GM10248 (cell line): ENCODE measurements at regions not wholly inside any gene's neighbourhood (a gene's known extent, or its start where the extent isn't known, plus 50 kb on each side); places are given as distances from the start of the nearest gene placed in this dataset.

Experiments used
- CTCF ChIA-PET: fragments of 300-600 bp; sonication (Branson Sonifier 250); formaldehyde crosslinking; extraction: SDS; loops from one replicate; lab custom pipeline; 2021; ENCODE audit warnings: antibody characterized with exemption; lab: Yijun Ruan, JAX
- POLR2A ChIA-PET: fragments of 350-650 bp; sonication (Branson Sonifier 250); formaldehyde crosslinking; extraction: SDS; loops from one replicate; lab custom pipeline; 2020; ENCODE audit warnings: antibody characterized with exemption; lab: Yijun Ruan, JAX
- DNase-seq: peaks from one replicate; pipeline ENCODE4 v3.0.0; 2012; ENCODE audit errors: extremely low spot score
- TF ChIP-seq, protein P1 (sequence below): IDR thresholded peaks from 2 replicates; pipeline ENCODE4 v1.5.1; 2012; ENCODE audit warnings: mild to moderate bottlenecking, low read depth; ENCODE audit errors: extremely low read depth, missing control alignments, control extremely low read depth

DNA sequence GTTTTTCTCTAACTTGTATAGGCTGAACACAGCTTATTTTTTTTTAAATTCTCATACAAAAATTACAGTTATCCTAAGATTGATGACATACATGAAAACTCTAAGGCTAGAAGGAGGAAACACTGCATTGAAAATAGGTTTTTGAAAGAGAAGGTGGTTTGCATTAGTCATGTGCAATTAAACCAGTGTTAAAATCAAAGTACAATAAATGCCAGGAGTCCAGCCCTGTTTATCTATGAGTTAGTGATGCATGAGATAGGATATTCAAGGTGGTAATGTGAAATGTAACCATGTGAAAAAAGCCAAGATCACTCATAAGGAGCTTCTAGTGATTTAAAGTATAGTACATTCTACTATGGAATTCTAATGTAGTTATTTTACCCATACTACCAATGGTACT is 444.9 kb upstream of the CYLC2 start:
- ChIA-PET CTCF (no interaction called here), POLR2A (no interaction called here)

DNA sequence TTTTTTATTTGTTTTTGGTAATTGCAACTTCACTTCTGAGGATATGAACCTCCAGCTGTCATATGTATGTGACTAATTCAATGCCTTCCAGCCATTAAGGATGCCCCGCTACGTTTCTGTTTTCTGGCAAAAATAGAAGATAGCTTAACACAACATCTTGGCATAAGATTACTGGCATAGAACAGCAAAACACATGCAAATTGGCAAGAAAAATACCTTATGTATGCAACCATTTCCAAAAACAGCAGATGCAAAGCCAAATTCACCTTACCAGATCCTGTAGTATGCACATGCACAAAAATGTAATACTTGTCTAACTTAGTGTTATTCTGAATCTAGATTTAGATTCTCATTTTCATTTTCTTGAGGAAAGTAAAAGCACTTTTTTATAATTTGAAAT is 461.1 kb upstream of the CYLC2 start:
- CTCF ChIA-PET = interaction anchor here (1.3 to 1.6 kb wide), 2 partner anchors 11 to 17 kb away, joined by 3 to 6 read pairs; no protein-coding TSS in a partner anchor
- TF ChIP-seq, protein P1, sequence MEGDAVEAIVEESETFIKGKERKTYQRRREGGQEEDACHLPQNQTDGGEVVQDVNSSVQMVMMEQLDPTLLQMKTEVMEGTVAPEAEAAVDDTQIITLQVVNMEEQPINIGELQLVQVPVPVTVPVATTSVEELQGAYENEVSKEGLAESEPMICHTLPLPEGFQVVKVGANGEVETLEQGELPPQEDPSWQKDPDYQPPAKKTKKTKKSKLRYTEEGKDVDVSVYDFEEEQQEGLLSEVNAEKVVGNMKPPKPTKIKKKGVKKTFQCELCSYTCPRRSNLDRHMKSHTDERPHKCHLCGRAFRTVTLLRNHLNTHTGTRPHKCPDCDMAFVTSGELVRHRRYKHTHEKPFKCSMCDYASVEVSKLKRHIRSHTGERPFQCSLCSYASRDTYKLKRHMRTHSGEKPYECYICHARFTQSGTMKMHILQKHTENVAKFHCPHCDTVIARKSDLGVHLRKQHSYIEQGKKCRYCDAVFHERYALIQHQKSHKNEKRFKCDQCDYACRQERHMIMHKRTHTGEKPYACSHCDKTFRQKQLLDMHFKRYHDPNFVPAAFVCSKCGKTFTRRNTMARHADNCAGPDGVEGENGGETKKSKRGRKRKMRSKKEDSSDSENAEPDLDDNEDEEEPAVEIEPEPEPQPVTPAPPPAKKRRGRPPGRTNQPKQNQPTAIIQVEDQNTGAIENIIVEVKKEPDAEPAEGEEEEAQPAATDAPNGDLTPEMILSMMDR = no peak
- POLR2A ChIA-PET = no interaction called here
- DNase-seq = no peak

More for the DNA sequence above, 444.9 kb upstream of the CYLC2 start:
- no peak for DNase-seq
- TF ChIP-seq, protein P1 = no peak

DNA sequence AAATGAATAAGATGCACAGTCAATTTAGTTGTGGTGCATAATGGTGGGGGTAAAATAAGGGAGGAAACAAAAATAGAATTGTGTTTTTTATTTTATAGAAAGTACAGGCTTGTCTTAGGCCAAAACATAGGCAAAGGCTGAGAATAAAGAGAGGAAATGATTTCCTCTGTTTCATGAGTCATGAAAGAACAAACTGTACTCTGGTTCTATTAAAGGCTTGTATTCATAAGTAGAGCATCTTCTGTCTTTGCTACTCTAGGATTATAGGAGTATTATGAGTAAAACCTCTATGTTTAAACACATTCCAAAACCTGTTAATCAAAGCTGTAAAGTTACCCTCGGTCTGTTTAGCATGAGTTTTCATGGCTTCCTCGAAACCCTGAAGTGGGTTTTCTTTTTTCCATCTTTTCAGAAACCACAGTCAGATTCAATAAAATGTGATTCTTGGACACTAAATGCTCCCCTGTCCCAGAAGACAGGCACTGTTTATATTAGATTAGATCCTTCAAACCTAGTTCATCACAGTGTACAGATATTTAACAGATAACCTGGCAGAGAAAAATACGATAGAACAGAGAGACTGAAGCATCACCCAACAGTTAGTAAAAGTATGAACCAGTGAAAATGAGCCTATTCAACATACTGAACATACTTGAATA is 473.9 kb upstream of the CYLC2 start:
- ChIA-PET POLR2A (no interaction called here), CTCF (interaction anchor here (1.2 kb wide), 1 partner anchor 15 kb away, joined by 3 read pairs; no protein-coding TSS in a partner anchor)
- TF ChIP-seq, protein P1 = no peak
- no peak for DNase-seq

DNA sequence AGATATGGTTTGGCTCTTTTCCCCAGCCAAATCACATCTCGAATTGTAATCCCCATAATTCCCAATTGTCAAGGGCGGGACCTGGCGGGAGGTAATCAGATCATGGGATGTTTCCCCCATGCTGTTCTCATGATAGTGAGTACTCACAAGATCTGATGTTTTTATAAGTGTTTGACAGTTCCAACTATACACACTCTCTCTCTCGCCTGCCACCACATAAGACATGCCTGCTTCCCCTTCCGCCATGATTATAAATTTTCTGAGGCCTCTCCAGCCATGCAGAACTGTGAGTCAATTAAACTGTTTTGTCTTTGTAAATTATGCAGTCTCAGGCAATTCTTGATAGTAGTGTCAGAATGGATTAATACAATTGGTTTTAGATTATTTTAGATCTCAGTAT is 475.7 kb upstream of the CYLC2 start:
- POLR2A ChIA-PET = no interaction called here
- CTCF ChIA-PET = no interaction called here
- no peak for DNase-seq
- TF ChIP-seq, protein P1 = no peak

DNA sequence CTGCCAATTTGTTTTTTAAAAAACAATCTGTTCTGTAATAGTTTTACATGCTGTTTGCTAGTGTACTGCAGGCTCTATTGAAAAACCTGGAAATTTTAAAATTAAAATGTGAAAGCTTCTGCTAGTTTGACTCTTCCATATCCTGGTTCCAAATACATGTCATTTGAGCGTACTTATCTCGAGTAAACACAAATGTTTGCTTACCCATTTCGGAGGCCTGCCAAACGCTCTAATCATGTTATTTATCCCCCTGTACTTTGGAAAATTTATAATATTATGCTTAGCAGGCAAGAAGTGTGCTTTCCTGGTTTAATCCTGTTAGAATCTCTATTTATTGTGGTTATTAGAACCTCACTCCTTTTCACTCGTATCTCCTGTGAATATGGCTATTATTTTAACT is 476.8 kb upstream of the CYLC2 start:
- ChIA-PET CTCF (interaction anchor here (2.2 kb wide), 1 partner anchor 15 kb away, joined by 6 read pairs; no protein-coding TSS in a partner anchor), POLR2A (no interaction called here)
- DNase-seq = no peak
- TF ChIP-seq, protein P1 = no peak

DNA sequence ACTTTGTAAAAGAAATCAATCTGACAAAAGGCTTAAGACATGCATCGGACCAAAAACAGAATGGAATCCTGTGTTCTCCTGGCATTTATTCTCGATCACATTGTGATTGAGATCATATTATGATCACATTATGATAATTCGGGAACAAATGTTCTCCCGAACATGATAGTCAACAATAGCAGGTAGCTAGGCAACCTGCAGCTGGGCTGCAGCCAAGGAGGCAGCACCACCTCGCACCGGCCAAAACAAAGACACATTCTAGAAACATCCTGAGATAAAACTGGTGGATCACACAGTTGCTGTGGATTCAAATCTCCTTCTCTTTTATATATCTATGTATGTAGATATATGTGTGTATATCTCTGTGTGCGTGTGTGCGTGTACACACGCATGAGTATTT is 480.6 kb upstream of the CYLC2 start:
- ChIA-PET POLR2A (no interaction called here), CTCF (interaction anchor here (1.1 kb wide), 1 partner anchor 8 kb away, joined by 3 read pairs; no protein-coding TSS in a partner anchor)
- DNase-seq = no peak
- TF ChIP-seq, protein P1 = no peak
